ENCODE measurements at regions not wholly inside any gene's neighbourhood (a gene's known extent, or its start where the extent isn't known, plus 50 kb on each side); places are given as distances from the start of the nearest gene placed in this dataset.

DNA sequence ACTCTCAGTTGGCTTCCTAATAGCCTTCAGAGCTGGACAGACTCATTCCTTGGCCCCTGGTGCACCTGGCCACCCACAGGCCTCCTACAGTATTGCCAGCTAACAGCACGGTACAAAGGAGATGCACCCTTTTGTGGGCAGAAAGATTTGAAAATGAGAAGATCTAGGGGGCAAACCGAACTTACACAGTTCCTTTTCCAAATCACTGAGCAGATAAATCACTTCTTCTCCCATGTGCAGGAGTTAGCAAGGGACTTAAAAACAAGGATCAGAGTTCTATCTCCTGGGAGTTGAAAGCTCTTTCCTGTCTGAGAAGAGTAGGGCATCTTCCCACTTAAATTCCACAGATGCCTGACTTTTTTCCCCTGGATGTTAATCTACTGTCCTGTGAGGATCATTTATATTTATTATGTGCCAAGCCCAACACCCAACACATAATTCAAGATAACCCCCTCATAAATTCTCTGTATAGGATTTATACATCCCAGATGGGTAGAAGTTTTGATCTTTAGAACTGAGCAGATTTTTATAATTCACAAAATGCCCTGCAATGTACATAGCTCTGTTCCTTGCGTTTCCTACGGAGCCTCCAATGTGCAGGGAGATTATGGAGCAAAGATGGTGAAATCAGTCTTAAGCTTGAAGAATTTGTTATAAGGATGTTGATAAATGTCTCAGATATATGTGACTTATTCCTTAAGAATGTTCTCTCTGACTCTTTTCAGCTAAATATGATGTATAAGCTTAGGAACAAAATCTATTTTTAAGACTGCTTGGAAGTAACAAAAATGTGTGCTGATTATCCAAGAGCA is 207.2 kb upstream of the DAPK1 start:
- Mint-ChIP-seq H3K9me3 (no peaks in the 10 kb centered on the region), H3K27ac (no peak overlapping the region), H3K36me3 (ENCODE audit: low read depth) (no peaks in the 10 kb centered on the region), H3K4me1 (ENCODE audit: low read depth) (no peaks in the 10 kb centered on the region), H3K4me3 (no peak overlapping the region), H3K27me3 (peaks cover 5% of the 10 kb centered on the region)
- intact Hi-C loops (cut with micrococcal nuclease): no loop called here

DNA sequence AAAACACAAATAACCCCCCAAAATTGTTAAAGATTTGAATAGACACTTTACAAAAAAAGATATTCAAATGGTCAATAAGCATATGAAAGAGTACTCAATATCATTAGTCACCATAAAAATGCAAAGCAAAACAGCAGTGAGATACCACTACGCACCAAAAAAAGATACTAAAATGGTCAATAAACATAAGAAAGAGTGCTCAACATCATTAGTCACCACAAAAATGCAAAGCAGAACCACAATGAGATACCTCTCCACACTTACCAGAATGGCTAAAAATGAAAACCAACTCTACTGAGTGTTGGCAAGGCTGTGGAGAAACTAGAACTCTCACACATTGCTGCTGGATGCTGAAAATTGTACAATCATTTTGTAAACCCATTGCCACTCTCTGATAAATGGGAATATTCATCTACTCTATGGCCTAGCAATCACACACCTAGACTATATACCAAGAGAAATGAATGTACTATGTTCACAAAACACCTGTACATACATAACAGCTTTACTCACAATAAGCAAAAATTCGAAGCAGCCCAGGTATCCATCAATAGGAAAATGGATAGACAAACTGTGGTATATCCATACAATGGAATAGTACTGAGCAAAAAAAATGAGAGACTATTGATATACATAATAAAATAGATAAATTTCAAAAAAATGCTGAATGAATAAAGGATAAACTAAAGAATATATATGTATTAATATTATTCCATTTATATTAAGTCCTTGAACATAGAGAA is 205.0 kb upstream of the DAPK1 start:
- Mint-ChIP-seq H3K36me3 (ENCODE audit: low read depth) (no peaks in the 10 kb centered on the region), H3K4me3 (no peak overlapping the region), H3K27ac (no peak overlapping the region), H3K4me1 (ENCODE audit: low read depth) (no peaks in the 10 kb centered on the region), H3K9me3 (no peaks in the 10 kb centered on the region), H3K27me3 (peaks cover 7% of the 10 kb centered on the region)
- intact Hi-C loops (cut with micrococcal nuclease): no loop called here

- H3K36me3 Mint-ChIP-seq (ENCODE audit: low read depth): no peaks in the 10 kb centered on the region
- H3K4me3 Mint-ChIP-seq: no peak overlapping the region
- no peaks in the 10 kb centered on the region for H3K4me1 Mint-ChIP-seq (ENCODE audit: low read depth)
- H3K27ac Mint-ChIP-seq: no peak overlapping the region
- H3K27me3 Mint-ChIP-seq: peaks cover 7% of the 10 kb centered on the region
- intact Hi-C loops (cut with micrococcal nuclease): no loop called here
- no peaks in the 10 kb centered on the region for H3K9me3 Mint-ChIP-seq
These were observed 203.5 kb upstream of the DAPK1 start for GRCh38 chr9:87294126-87294525.

DNA sequence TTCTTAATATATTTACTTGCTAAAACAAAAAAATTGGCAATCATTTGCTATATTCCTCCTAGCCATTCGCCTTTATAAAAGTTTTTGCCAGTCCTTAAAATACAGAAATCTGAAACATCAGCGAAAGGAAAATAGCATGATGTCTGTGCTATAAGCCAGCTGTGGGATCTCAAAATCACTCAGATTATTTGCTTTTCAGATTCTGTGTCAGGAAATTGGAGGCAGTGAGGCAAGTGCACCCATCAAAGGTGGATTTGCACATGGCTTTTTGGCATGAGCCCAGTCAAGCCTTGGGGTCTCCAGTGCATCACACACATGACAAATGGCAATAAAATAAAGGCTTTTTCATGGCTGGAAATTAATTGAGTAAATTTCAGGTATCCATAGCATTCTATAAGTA is 196.8 kb upstream of the DAPK1 start:
- Mint-ChIP-seq H3K27ac (no peak overlapping the region), H3K9me3 (no peaks in the 10 kb centered on the region), H3K36me3 (ENCODE audit: low read depth) (no peaks in the 10 kb centered on the region), H3K4me3 (no peak overlapping the region), H3K4me1 (ENCODE audit: low read depth) (no peaks in the 10 kb centered on the region), H3K27me3 (peaks cover 14% of the 10 kb centered on the region)
- intact Hi-C loops (cut with micrococcal nuclease): no loop called here

- intact Hi-C loops (cut with micrococcal nuclease): no loop called here
- H3K27ac Mint-ChIP-seq: no peak overlapping the region
- H3K27me3 Mint-ChIP-seq: peaks cover 14% of the 10 kb centered on the region
- H3K4me1 Mint-ChIP-seq (ENCODE audit: low read depth): no peaks in the 10 kb centered on the region
- no peak overlapping the region for H3K4me3 Mint-ChIP-seq
- H3K9me3 Mint-ChIP-seq: no peaks in the 10 kb centered on the region
- H3K36me3 Mint-ChIP-seq (ENCODE audit: low read depth): no peaks in the 10 kb centered on the region
These were observed 196.3 kb upstream of the DAPK1 start for GRCh38 chr9:87301371-87301770.

DNA sequence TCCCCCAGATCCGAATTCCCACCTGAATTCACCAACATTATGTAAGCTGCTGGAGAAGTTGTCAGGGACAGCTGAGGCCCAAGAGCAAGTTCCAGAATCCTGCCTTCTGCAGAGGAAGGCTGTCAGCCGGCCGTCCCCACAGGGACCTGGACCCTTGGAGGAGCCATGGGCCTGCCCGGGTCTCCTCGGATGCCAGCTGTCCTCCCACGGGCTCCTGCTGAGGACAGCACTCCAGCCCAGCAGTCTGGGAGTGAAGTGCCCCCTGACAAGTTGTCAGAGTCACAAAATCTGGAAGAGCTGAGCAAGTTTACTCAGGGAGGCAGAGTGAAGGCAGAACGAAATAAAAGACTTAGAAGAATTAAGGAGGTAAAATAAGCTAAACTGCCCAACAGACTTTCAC is 192.5 kb upstream of the DAPK1 start:
- Mint-ChIP-seq H3K4me1 (ENCODE audit: low read depth) (no peaks in the 10 kb centered on the region), H3K27me3 (peaks cover 14% of the 10 kb centered on the region), H3K36me3 (ENCODE audit: low read depth) (no peaks in the 10 kb centered on the region), H3K4me3 (no peak overlapping the region), H3K9me3 (no peaks in the 10 kb centered on the region), H3K27ac (no peak overlapping the region)
- intact Hi-C loops (cut with micrococcal nuclease): no loop called here

DNA sequence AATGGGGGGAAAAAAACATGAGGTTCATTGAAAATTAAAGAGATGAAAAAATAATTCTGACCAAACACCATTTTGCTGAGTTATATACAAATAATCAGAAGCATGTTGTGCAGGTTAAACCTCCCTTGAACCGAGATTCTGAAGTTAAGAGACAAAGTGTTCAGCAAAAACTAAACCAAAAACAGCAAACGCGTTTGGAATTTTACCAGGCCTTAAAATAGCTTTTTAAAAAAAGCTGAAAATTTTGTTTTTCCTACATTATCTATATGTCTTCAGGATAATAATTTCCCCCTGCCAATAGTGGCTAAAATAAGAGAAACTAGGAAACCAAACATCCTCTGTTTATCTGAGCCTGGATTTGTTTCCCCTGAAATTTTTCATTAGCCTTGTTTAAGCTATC is 191.7 kb upstream of the DAPK1 start:
- no peak overlapping the region for H3K27ac Mint-ChIP-seq
- intact Hi-C loops (cut with micrococcal nuclease): no loop called here
- H3K9me3 Mint-ChIP-seq: no peaks in the 10 kb centered on the region
- H3K4me3 Mint-ChIP-seq: no peak overlapping the region
- H3K4me1 Mint-ChIP-seq (ENCODE audit: low read depth): no peaks in the 10 kb centered on the region
- peaks cover 14% of the 10 kb centered on the region for H3K27me3 Mint-ChIP-seq
- H3K36me3 Mint-ChIP-seq (ENCODE audit: low read depth): no peaks in the 10 kb centered on the region

DNA sequence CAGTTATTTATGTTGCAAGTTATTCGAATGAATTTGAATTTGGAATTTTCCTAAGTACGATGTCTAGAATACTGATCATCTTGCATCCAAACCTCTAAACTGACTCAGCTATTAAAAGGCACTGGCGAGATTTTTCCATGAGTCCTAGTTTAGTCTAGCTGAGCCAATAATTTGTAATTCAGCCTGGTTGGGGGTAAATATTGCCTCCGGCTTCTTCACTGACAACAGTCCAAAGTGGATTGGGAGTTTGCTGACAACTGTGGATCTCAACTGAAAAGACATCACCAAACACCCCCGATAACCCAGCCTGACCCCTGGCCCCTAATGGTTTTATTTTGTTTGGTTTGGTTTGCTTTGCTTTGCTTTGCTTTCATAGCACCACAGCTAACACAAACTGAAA is 189.8 kb upstream of the DAPK1 start:
- H3K27me3 Mint-ChIP-seq: peaks cover 16% of the 10 kb centered on the region
- H3K4me3 Mint-ChIP-seq: no peak overlapping the region
- no peak overlapping the region for H3K27ac Mint-ChIP-seq
- H3K4me1 Mint-ChIP-seq (ENCODE audit: low read depth): no peaks in the 10 kb centered on the region
- no peaks in the 10 kb centered on the region for H3K9me3 Mint-ChIP-seq
- H3K36me3 Mint-ChIP-seq (ENCODE audit: low read depth): no peaks in the 10 kb centered on the region
- intact Hi-C loops (cut with micrococcal nuclease): no loop called here

- Mint-ChIP-seq H3K4me1 (ENCODE audit: low read depth) (no peaks in the 10 kb centered on the region), H3K9me3 (no peaks in the 10 kb centered on the region), H3K4me3 (no peak overlapping the region), H3K36me3 (ENCODE audit: low read depth) (no peaks in the 10 kb centered on the region), H3K27ac (no peak overlapping the region), H3K27me3 (peaks cover 13% of the 10 kb centered on the region)
- intact Hi-C loops (cut with micrococcal nuclease): no loop called here
These were observed 188.4 kb upstream of the DAPK1 start for GRCh38 chr9:87309236-87309635.

DNA sequence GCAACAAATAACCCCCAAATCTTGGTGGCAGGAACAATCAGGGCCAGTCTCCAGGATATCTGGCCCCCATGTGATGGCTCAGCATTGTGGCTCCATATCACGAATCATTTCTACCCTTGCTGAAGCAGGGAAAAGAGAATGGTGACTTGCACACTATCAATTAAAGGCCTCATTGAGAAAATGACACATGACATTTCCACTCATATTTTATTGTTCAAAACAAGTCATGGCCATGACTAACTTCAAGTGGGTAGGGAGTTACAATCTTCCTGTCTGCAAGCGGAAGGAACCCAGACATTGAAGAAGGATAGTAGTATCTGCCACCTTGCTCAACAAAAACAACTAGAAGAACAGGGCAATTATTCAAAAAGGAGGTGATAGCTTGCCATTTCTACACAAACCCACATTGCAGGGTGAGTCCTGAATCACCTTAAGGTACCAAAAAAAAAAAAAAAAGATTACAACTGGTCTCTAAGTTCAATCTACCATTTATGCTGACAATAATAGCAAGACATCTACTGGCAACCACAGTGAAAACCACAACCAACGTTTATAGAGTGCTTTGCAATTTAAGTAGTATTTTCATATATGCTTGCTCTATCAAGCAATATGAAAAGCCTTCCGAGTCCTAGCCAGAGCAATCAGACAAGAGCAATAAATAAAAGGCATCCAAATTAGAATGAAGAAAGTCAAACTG is 186.7 kb upstream of the DAPK1 start:
- Mint-ChIP-seq H3K4me1 (ENCODE audit: low read depth) (no peaks in the 10 kb centered on the region), H3K36me3 (ENCODE audit: low read depth) (no peaks in the 10 kb centered on the region), H3K27me3 (peaks cover 8% of the 10 kb centered on the region), H3K27ac (no peak overlapping the region), H3K9me3 (peaks cover 5% of the 10 kb centered on the region), H3K4me3 (no peak overlapping the region)
- intact Hi-C loops (cut with micrococcal nuclease): no loop called here

GRCh38 chr9:87319656-87320055 is 178.0 kb upstream of the DAPK1 start:
- Mint-ChIP-seq H3K27ac (no peak overlapping the region), H3K4me1 (ENCODE audit: low read depth) (no peaks in the 10 kb centered on the region), H3K4me3 (no peak overlapping the region), H3K9me3 (peaks cover 7% of the 10 kb centered on the region), H3K27me3 (peaks cover 28% of the 10 kb centered on the region), H3K36me3 (ENCODE audit: low read depth) (no peaks in the 10 kb centered on the region)
- intact Hi-C loops (cut with micrococcal nuclease): loop anchor here (5.0 to 10.0 kb wide), 4 partner anchors 375 to 1117 kb away; partner anchors contain the start of gene GAS1

- H3K4me3 Mint-ChIP-seq: no peak overlapping the region
- no peaks in the 10 kb centered on the region for H3K36me3 Mint-ChIP-seq (ENCODE audit: low read depth)
- H3K27ac Mint-ChIP-seq: no peak overlapping the region
- peaks cover 7% of the 10 kb centered on the region for H3K9me3 Mint-ChIP-seq
- H3K4me1 Mint-ChIP-seq (ENCODE audit: low read depth): no peaks in the 10 kb centered on the region
- intact Hi-C loops (cut with micrococcal nuclease): loop anchor here (5.0 to 10.0 kb wide), 4 partner anchors 376 to 1118 kb away; partner anchors contain the start of gene GAS1
- H3K27me3 Mint-ChIP-seq: peaks cover 28% of the 10 kb centered on the region
These were observed 177.4 kb upstream of the DAPK1 start for GRCh38 chr9:87320146-87320884.

DNA sequence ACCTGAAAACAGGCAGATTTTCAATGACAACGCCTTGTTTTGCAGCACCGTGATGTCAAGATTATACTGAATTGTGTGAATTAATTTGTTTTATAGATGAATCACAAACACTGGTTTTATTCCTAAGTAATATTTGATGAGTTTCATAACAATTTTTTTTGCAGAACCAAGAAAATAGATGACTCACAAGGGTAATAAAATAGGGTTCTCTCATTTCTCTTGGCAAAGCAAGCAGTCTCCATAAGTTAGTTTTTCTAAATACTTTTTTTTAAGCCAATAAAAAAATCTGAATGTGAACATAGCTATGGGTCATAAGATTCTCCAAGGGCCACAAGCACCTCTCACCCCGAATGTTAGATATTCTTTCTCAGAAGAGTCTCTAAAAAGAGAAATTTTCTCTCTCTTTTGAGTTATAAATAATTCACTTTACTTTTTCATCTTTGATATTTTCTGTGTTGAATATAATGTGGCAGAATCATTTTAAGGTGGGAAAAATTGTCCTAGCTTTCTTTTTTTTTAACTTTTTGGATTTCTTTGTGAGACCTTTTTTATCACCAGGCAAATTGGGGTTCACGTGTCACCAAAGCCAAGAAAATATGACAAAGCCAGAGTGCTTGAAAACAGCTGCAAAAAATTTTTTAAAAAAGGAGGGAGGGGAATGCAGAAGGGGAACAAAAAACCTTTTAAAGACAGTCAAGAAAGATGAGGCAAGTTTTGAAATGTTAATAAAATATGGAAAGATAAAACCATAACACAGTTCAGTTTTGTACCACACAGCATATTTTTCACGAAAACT is 174.6 kb upstream of the DAPK1 start:
- peaks cover 10% of the 10 kb centered on the region for H3K9me3 Mint-ChIP-seq
- peaks cover 11% of the 10 kb centered on the region for H3K4me1 Mint-ChIP-seq (ENCODE audit: low read depth)
- intact Hi-C loops (cut with micrococcal nuclease): loop anchor here (5.0 to 10.0 kb wide), 4 partner anchors 378 to 1121 kb away; partner anchors contain the start of gene GAS1
- peaks cover 23% of the 10 kb centered on the region for H3K27me3 Mint-ChIP-seq
- H3K4me3 Mint-ChIP-seq: no peak overlapping the region
- H3K27ac Mint-ChIP-seq: no peak overlapping the region
- H3K36me3 Mint-ChIP-seq (ENCODE audit: low read depth): no peaks in the 10 kb centered on the region
